HG02870 (cell line): ENCODE measurements at regions not wholly inside any gene's neighbourhood (a gene's known extent, or its start where the extent isn't known, plus 50 kb on each side); places are given as distances from the start of the nearest gene placed in this dataset.
A peak's percentile ranks its signal among the peaks of the same experiment; 100 is the strongest.

Experiments
- ATAC-seq: cut with Tn5 transposase; IDR thresholded peaks from one replicate; pipeline ENCODE4 v1.9.1; 2021; ENCODE audit warnings: mild to moderate bottlenecking, moderate library complexity; ENCODE audit not compliant: unreplicated experiment

DNA sequence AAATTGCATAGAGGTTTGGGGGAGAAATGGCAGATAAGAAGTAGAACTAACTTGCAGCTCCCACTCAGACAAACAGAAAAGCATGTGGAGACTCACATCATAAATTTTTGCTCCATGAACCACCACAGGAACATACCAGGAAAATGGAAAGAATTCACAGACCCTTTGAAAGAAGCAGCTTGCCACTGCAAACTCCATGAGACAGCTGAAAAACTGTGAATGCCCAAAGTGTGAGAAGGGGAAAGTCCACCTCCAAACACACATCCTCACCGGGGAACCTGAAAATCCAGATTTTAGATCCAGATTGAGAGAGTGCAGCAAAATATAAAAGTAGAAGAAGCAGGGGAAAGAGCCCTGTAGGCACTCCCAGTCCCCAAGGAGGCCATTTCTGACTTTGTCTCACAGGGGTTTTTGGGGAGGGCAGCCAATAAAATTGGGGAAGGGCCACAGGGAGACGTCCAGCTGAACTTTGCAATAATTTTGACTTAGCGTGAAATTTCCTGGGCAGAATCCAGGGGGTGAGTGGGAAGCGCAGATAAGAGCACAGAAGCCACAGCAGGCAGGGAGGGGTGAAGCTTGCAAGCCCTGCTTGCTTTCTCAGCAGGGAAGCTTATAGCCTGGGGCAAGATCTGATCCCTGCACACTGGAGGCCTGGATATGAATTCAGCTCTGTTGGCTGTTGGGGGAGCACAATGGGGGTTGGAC is 183.4 kb upstream of the UBE2E2 start:
- no peak for ATAC-seq

- ATAC-seq: no peak
These were observed 174.8 kb upstream of the UBE2E2 start for GRCh38 chr3:23028294-23028693.

GRCh38 chr3:23029001-23029400 is 174.1 kb upstream of the UBE2E2 start:
- ATAC-seq: no peak

- ATAC-seq: no peak
These were observed 167.0 kb upstream of the UBE2E2 start for GRCh38 chr3:23035927-23036640.

DNA sequence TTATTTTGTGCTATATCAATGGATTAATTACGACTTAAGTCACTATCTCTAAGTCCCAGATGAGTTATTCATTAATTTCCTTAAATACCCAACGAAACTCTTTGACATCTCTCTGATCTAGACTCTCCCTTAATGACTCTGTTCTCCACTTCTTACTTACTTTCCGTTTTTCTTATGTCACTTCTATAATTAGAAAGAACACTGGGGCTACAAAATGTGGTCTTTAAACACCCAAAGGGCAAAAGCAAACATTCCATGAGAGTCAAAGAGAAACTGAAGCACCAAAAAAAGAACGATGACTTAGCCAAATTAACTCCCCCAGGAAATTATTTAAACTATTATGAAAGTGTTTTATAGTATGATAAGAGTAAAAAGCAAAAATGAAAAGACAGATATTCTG is 166.4 kb upstream of the UBE2E2 start:
- peak; percentile 84 for ATAC-seq

DNA sequence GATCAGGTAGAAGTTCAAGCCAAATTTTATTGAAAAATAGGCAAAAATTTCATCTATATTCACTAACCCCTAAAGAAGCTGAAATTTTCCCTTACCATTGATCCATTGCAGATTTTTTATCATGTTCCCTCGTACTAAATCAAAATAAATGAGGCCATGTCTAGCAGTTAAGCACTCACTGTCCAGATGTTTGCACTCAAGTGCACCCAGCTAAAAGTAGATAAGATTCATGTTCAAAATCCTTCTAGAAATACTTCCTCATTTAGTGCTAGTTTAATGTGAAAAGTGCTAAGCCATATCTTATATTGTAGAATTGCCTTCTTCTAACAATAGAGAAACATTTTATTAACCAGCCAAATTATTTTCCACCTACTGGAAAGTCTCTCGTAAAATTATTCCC is 164.7 kb upstream of the UBE2E2 start:
- no peak for ATAC-seq

DNA sequence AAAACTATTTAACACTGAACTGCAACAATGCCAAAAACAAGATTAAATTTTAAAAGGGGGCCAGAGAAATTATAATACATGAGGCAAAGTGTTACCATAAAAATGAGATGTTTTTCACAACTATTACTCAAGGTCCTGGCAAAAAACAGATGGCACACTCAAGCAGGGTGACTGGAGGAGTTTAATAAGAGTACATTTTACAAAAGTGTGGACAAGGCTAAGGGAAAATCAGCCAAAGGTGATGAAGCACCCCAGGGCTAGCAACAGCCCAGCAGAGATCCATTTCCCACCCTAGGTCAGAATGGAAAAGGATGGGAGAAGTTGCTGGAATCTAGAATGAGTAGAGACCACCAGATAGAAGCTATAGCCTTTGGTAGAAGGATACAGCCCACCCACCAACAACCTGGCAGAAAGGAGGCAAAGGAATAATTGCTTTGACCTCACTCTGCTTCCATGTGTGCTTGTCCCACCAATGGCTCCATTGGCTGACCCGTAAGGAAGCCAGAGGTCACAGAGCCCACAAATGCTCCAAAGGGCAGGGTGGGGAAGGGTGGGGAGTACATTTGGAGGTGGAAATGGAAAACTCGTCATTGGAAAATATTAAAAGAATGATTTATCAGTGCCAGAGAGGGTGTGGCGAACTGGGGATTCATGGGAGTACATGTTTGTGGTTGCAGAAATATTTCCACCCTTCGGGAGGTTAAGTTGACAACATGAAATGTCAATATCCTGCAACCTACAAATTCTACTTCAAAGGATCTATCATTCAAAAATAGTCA is 161.0 kb upstream of the UBE2E2 start:
- no peak for ATAC-seq

GRCh38 chr3:23044463-23044862 is 158.7 kb upstream of the UBE2E2 start:
- ATAC-seq: no peak

DNA sequence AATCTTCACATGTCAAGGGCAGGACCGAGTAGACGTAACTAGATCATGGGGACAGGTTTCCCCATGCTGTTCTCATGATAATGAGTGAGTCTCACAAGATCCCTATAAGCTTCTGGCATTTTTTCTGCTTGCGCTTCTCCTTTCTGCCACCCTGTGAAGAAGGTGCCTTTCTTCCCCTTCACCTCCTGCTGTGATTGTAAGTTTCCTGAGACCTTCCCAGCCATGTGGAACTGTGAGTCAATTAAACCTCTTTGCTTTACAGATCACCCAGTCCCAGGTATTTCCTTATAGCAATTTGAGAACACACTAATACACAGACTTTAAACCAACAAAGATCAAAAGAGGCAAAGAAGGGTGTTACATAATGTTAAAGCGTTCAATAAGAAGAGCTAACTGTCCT is 156.6 kb upstream of the UBE2E2 start:
- ATAC-seq: no peak

DNA sequence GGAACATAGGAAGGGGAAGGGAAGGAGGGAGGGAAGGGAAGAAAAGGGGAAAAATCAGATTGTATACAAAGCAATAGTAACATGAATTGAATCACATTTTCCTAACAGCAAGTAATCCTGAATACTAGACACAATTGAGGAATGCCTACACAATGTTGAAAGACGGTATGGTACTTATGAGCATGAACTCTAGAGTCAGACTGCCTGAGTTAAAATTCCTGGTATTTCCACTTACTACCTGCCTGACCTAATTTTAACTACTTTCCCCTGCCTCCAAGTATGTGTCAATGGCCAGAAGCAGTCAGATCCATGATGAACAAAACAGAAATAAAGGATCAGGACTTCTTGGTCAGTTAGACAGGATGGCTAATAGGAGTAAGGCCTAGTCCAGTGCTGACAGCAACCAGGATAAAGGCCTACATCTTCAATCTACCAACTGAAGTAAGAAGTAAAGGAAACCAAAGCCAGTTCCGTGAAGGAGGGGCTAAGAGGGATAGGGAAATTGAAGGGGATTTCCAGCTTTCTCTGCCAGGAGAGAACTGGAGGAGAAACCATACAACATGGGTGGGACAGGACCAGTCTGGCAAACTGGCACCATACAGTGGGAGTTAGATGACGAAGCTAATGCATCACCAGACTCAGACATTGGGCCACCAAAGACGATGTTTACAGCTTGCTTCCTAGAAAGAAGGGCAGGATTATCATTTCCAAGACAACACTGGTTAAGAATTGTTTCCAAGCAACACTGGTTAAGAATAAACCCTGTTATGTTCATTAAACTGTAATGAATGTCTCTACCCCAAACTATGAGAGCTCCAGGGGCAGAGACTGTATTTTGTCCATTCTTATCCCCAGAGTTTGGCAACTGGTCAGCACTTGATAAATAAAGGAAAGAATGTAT is 151.6 kb upstream of the UBE2E2 start:
- no peak for ATAC-seq

DNA sequence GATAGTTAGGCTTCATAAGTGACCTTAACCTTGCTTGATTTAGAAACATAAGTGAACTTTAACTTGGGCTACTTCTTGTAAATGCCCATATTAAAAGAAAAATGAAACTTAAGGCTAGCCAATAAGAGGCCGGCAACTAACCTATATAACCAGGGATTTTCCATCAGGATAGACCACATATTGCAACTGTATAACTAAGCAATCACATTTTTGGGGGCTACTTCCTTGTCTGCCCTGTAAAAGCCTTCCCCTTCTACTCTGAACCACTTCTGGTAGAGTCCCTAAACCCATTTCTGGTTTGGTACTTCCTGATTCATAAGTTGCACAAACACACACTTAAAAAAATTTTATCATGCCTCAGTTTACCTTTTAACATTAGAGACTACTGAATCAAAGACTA is 150.9 kb upstream of the UBE2E2 start:
- no peak for ATAC-seq

GRCh38 chr3:23052620-23053019 is 150.5 kb upstream of the UBE2E2 start:
- no peak for ATAC-seq

GRCh38 chr3:23055733-23056376 is 147.3 kb upstream of the UBE2E2 start:
- ATAC-seq: peak; percentile 86

DNA sequence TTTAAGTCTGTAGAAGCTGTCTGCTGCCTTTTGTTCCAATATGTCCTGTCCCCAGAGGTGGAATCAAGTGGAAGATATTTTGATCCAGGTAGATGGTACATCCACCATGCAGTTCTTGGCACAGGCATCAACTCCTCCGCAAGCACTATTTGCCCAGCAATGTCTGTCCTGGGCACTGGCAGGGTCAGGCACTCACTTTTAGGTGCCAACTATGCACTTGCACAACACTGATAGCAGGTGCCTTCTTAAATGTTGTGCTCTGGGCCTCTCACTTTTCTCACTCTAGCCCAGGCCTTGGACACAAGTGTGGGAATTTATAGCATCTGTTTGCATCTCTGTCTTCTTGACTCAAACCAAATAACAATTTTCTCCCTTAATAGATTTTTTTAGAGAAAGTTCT is 140.5 kb upstream of the UBE2E2 start:
- ATAC-seq: no peak

DNA sequence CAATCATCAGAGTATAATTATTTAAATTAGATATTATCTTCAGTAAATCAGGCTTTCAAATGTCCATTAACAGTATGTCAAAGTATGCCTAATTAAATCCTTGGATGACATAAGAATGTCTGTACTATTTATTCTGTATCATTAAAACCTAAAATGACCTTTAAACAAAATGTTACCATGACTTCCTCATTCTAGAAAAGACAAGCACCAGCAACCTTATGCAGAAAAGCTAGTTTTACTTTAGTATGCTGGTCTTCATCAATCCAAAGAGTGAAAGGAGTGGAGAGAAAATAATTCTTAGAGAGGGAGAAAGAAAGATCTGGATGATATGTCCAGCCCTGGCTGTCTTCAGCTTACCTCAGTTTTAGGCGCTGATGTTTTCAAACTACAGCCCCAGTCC is 140.1 kb upstream of the UBE2E2 start:
- ATAC-seq: no peak

DNA sequence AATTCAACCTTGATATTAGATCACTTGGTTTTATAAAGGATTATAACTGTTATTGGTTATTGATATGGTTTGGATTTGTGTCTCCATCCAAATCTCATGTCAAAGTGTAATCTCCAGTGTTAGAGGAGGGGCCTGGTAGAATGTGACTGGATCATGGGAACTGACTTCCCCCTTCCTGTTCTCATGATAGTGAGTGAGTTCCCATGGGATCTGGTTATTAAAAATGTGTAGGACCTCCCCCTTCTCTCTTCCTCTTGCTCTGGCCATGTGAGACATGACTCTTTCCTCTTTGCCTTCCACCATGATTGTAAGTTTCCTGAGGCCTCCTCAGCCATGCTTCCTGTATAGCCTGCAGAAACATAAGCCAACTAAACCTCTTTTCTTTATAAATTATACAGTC is 136.0 kb upstream of the UBE2E2 start:
- ATAC-seq: no peak

DNA sequence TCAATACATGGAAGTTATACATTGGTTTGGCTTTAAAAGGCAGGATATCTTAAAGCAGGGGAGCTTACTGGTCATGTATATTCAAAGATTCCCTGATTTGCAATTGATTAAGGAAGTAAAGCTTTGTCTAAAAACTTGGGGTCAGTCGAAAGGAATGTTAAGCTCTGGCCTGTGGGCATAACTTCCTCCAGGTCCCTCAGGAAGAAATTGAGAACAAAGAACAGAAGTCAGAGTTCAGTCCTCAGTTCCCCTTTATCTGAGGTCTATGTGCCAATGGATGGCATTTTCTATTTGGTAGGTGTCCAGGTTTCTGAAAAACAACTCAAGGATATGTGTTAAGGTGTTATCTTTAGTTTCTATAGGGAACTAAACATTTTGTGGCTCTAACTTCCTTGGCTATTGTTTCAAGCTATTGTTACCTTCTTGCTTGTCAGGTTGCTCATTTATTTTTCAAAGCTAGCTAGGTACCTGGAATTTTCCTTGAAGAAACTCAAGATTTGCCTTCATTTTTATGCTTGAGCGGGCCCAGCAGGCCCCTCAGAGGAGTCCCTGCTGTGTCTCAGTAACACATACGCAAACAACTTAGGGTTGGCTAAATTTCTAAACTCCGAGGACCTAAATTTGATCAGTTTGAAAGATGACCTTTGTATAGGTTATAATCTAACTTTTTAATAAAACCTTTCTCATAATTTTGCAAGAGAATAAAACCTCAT is 135.0 kb upstream of the UBE2E2 start:
- ATAC-seq: no peak

DNA sequence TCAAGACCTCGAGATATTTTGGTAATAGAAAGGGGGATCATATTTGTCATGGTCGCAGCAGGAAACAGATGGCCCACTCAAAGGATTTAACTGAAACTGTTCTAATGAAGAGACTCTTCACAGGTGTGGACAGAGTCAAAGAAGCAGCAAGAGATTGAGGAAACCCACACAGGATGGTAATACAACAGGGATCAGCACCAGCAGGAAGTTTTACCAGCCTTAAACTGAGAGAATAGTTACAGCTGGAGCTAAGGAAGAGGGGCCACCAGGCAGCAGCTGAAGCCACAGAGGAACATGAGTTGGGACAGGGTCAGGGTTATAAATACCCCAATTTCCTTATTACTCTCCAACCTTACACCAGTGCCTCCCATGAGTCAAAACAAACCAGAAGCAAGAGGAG is 131.8 kb upstream of the UBE2E2 start:
- ATAC-seq: peak; percentile 31

DNA sequence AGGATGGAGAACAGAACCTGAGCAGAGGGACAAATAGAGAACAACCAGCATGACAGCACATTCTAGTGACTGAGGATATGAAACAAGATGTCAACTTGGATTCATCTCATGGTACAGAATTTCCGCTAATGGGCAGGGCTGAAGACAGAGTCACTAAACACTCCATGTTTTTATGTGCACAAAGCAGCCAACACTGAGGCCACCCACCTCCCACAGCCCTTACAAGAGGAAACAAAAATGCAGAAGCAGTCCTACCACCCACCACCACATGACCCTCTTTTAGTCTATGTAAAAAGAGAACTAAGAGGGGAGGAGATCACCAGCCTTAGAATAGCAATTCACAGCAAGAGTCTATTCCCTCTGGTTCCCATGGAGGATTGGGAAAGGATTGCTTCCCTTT is 131.4 kb upstream of the UBE2E2 start:
- peak; percentile 78 for ATAC-seq

DNA sequence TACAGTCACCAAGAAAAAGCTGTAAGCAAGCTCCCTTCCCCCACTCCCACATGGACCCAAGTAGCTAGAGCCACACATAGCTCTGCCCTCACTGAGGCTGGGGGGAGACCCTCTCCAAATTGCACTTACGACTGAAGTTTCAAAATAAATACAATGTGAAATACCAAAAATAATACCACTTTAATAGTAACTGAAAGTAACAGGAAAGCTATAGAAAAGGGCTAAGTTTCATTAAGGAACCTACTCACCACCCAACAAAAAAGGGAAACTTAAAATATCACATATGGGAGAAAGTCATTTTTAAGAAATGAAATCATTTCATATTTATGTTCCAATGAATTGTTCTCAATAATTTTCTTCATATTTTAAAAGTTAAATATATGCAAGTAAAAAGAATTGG is 130.4 kb upstream of the UBE2E2 start:
- no peak for ATAC-seq
